Endothelial cell of umbilical vein (primary cell): ENCODE measurements at regions not wholly inside any gene's neighbourhood (a gene's known extent, or its start where the extent isn't known, plus 50 kb on each side); places are given as distances from the start of the nearest gene placed in this dataset.

ENCODE experiments used
- BruUV-seq: library from RNA; stranded (reverse); fragments of 400-500 nt; replicated peaks from 2 replicates; lab custom pipeline; 2021; lab: Mats Ljungman, UMichigan
- CTCF ChIA-PET: fragments of 300-600, 350-600 bp; sonication (Branson Sonifier 250); formaldehyde crosslinking; loops from one replicate; lab custom pipeline; 2021; ENCODE audit warnings: antibody characterized with exemption, inconsistent platforms; lab: Charles Lee
- POLR2A ChIA-PET: fragments of 300-600, 350-600 bp; sonication (Branson Sonifier 250); formaldehyde crosslinking; loops from one replicate; lab custom pipeline; 2021; ENCODE audit warnings: antibody characterized with exemption, inconsistent platforms; lab: Charles Lee
- DNase-seq: peaks from one replicate; pipeline ENCODE4 v3.0.0-alpha.2; 2011; ENCODE audit warnings: low read depth, low spot score
- FAIRE-seq: peaks from 2 replicates; lab custom pipeline; 2011; peaks lifted over from hg19 to GRCh38; lab: Jason Lieb, UNC
- H2AFZ ChIP-seq: 2 replicates; pipeline ENCODE4 v1.6.0; 2012; ENCODE audit warnings: low read depth, low read length, control low read depth, inconsistent platforms
- H3K27ac ChIP-seq: 2 replicates; pipeline ENCODE4 v1.5.1; 2011; ENCODE audit warnings: low read depth, mild to moderate bottlenecking, control low read depth, low read length, moderate library complexity; ENCODE audit not compliant: insufficient read depth
- H3K27me3 ChIP-seq, 2 experiments: 2 replicates each; pipeline versions ENCODE4 v1.6.0 to v1.6.1; 2011; ENCODE audit warnings: low read length in 2 of 2, mixed read lengths in 1 of 2; ENCODE audit not compliant: control insufficient read depth in 2 of 2, insufficient read depth in 2 of 2
- H3K36me3 ChIP-seq, 2 experiments: 2 replicates in 1 of 2; 3 replicates in 1 of 2; pipeline ENCODE4 v1.5.1; 2011; ENCODE audit warnings: low read length in 2 of 2, mild to moderate bottlenecking in 1 of 2, moderate library complexity in 1 of 2; ENCODE audit not compliant: control insufficient read depth in 2 of 2, insufficient read depth in 2 of 2; ENCODE audit errors: extremely low read depth in 1 of 2
- H3K4me1 ChIP-seq: 3 replicates; pipeline ENCODE4 v1.5.1; 2011; ENCODE audit warnings: mild to moderate bottlenecking, low read length; ENCODE audit not compliant: control insufficient read depth, insufficient read depth; ENCODE audit errors: extremely low read depth
- H3K4me2 ChIP-seq: 2 replicates; pipeline ENCODE4 v1.6.1; 2011; ENCODE audit warnings: low read length, control low read depth, mixed read lengths; ENCODE audit not compliant: insufficient read depth
- H3K4me3 ChIP-seq, 3 experiments: fragments of 200-600 bp in 1 of 3; sonication (generic), shearing (Covaris generic) in 1 of 3; replicated peaks in 1 of 3; 2 replicates each; pipeline ENCODE4 v1.5.1; 2011 to 2016; ENCODE audit warnings: control low read depth in 3 of 3, low read length in 3 of 3, mild to moderate bottlenecking in 2 of 3, inconsistent platforms in 1 of 3, low read depth in 1 of 3, moderate library complexity in 1 of 3; ENCODE audit not compliant: insufficient read depth in 1 of 3
- H3K79me2 ChIP-seq: 2 replicates; pipeline ENCODE4 v1.6.0; 2012; ENCODE audit warnings: low read length, inconsistent platforms; ENCODE audit not compliant: control insufficient read depth, insufficient read depth
- H3K9ac ChIP-seq: replicated peaks from 2 replicates; pipeline ENCODE3; 2011; ENCODE audit warnings: low read length, control low read depth; ENCODE audit not compliant: insufficient read depth; ENCODE audit errors: extremely low read depth
- H3K9me1 ChIP-seq: replicated peaks from 3 replicates; pipeline ENCODE4 v1.6.0; 2011; ENCODE audit warnings: mild to moderate bottlenecking, low read length; ENCODE audit not compliant: control insufficient read depth, insufficient read depth; ENCODE audit errors: extremely low read depth
- H3K9me3 ChIP-seq: replicated peaks from 2 replicates; pipeline ENCODE4 v1.5.1; 2012; ENCODE audit warnings: low read length, inconsistent platforms; ENCODE audit not compliant: control insufficient read depth, insufficient read depth
- H4K20me1 ChIP-seq: replicated peaks from 2 replicates; pipeline ENCODE3; 2011; ENCODE audit warnings: mild to moderate bottlenecking, low read length; ENCODE audit not compliant: control insufficient read depth, insufficient read depth; ENCODE audit errors: extremely low read depth
- CTCF ChIP-seq, 2 donors: IDR thresholded peaks; 1 replicate in 1 of 2; 2 replicates in 1 of 2; pipeline ENCODE4 v1.5.1; 2011; ENCODE audit warnings: low read length in 2 of 2, mild to moderate bottlenecking in 2 of 2, moderate library complexity in 2 of 2, control low read depth in 1 of 2, inconsistent platforms in 1 of 2, low read depth in 1 of 2; ENCODE audit not compliant: insufficient read depth in 1 of 2; ENCODE audit errors: extremely low read depth in 1 of 2
- EZH2 ChIP-seq: IDR thresholded peaks from 2 replicates; pipeline ENCODE4 v1.6.1; 2012; ENCODE audit warnings: borderline replicate concordance, low read depth, mild to moderate bottlenecking, moderate library complexity, low read length, inconsistent platforms; ENCODE audit not compliant: severe bottlenecking
- FOS ChIP-seq: IDR thresholded peaks from 2 replicates; pipeline ENCODE4 v1.6.1; 2011; ENCODE audit warnings: mild to moderate bottlenecking, low read length, moderate library complexity, borderline replicate concordance; ENCODE audit not compliant: insufficient read depth
- GATA2 ChIP-seq: IDR thresholded peaks from 2 replicates; pipeline ENCODE4 v1.7.0; 2011; ENCODE audit warnings: low read depth, mild to moderate bottlenecking, moderate library complexity, mixed read lengths, low read length; ENCODE audit not compliant: insufficient read length, insufficient read depth
- JUN ChIP-seq: IDR thresholded peaks from 2 replicates; pipeline ENCODE4 v1.6.1; 2011; ENCODE audit warnings: borderline replicate concordance, low read depth; ENCODE audit not compliant: insufficient read length, insufficient read depth
- MAX ChIP-seq: IDR thresholded peaks from 2 replicates; pipeline ENCODE4 v1.6.1; 2011; ENCODE audit not compliant: insufficient read depth, insufficient read length
- MYC ChIP-seq: IDR thresholded peaks from one replicate; pipeline ENCODE4 v1.6.1; 2011; ENCODE audit warnings: mild to moderate bottlenecking, low read depth, low read length
- POLR2A ChIP-seq: IDR thresholded peaks from 2 replicates; pipeline ENCODE4 v1.6.1; 2012; ENCODE audit warnings: low read depth, mild to moderate bottlenecking, control low read depth, low read length
- POLR2AphosphoS5 ChIP-seq: IDR thresholded peaks from 2 replicates; pipeline ENCODE4 v1.6.1; 2012; ENCODE audit warnings: low read depth, mild to moderate bottlenecking, control low read depth, low read length, moderate library complexity; ENCODE audit not compliant: insufficient read depth
- dilution Hi-C: fragments of 300-500 bp; cut with MboI; formaldehyde crosslinking; loops from one replicate; pipeline ENCODE4 v1.15.0; 2019; ENCODE audit warnings: low sequenced_read_pairs; ENCODE audit not compliant: extremely low pct_ligation_motif_present
- intact Hi-C: fragments of 100-400 bp; cut with micrococcal nuclease; formaldehyde crosslinking; loops from one replicate; pipeline ENCODE4 v1.10.0; 2022

- H3K4me3 ChIP-seq: no peak overlapping the region
- H3K9me1 ChIP-seq: no peaks in the 10 kb centered on the region
- H3K79me2 ChIP-seq: no peaks in the 10 kb centered on the region
- dilution Hi-C loops (no loop called here), intact Hi-C loops (no loop called here)
- no peaks in the 10 kb centered on the region for H3K4me1 ChIP-seq
- BruUV-seq: no TSS peak
- H3K36me3 ChIP-seq: no peaks in the 10 kb centered on the region
- CTCF ChIA-PET: no interaction called here
- no peak overlapping the region for H3K27ac ChIP-seq
- FAIRE-seq (no peak), DNase-seq (no peak)
- no peaks in the 10 kb centered on the region for H4K20me1 ChIP-seq
- H3K9me3 ChIP-seq: no peaks in the 10 kb centered on the region
- no peak overlapping the region for H2AFZ ChIP-seq
- POLR2A ChIA-PET: no interaction called here
- no peaks in the 10 kb centered on the region for H3K27me3 ChIP-seq
- no peak for TF ChIP-seq POLR2AphosphoS5
- no peak for TF ChIP-seq MYC
- TF ChIP-seq POLR2A: no peak
- no peak for TF ChIP-seq EZH2
- no peak for TF ChIP-seq GATA2
- no peak for TF ChIP-seq JUN
- no peak for TF ChIP-seq MAX
- no peak for TF ChIP-seq FOS
- no peak for TF ChIP-seq CTCF (IDR thresholded peaks at IDR 0.05; ENCODE audit: extremely low read depth in 1 of 2, insufficient read depth in 1 of 2, low read depth in 1 of 2, low read length in 2 of 2)
- no peak overlapping the region for H3K4me2 ChIP-seq
- H3K9ac ChIP-seq: no peak overlapping the region
Observed at GRCh38 chr9:24218656-24219055, 327.0 kb downstream of the IZUMO3 start.
